Testis (tissue), 2 donors: ENCODE measurements at regions not wholly inside any gene's neighbourhood (a gene's known extent, or its start where the extent isn't known, plus 50 kb on each side); places are given as distances from the start of the nearest gene placed in this dataset.
"Not testable (repeated sequence)": the region's sequence is repeated elsewhere in the genome, so short reads cannot be mapped to it uniquely, and the experiment has no call there.

Experiments used
- DNase-seq: peaks from one replicate; pipeline ENCODE4 v3.0.0-alpha.2; 2019
- H3K27ac ChIP-seq, 2 donors: fragments of 200-600 bp; sonication (generic); one replicate each; pipeline ENCODE4 v1.5.1; 2019
- H3K27me3 ChIP-seq: fragments of 200-600 bp; sonication (generic); one replicate; pipeline ENCODE4 v1.5.1; 2019
- H3K36me3 ChIP-seq: fragments of 200-600 bp; sonication (generic); one replicate; pipeline ENCODE4 v1.5.1; 2017; ENCODE audit warnings: low read depth; ENCODE audit errors: missing control alignments
- H3K4me1 ChIP-seq: fragments of 200-600 bp; sonication (generic); one replicate; pipeline ENCODE4 v1.5.1; 2019
- H3K4me3 ChIP-seq, 2 donors: fragments of 200-600 bp; sonication (generic); one replicate each; pipeline ENCODE4 v1.5.1; 2017 to 2019
- H3K9me3 ChIP-seq: fragments of 200-600 bp; sonication (generic); one replicate; pipeline ENCODE4 v1.5.1; 2017
- CTCF ChIP-seq, 3 experiments: fragments of 450-650 bp in 2 of 3; fragments of 200-600 bp in 1 of 3; sonication (generic) in 1 of 3; IDR thresholded peaks; one replicate each; pipeline ENCODE4 v1.5.1; 2016 to 2019; ENCODE audit warnings: antibody characterized with exemption in 3 of 3, mild to moderate bottlenecking in 2 of 3, moderate library complexity in 1 of 3
- POLR2A ChIP-seq: fragments of 450-650 bp; IDR thresholded peaks from one replicate; pipeline ENCODE4 v1.6.1; 2017; ENCODE audit warnings: antibody characterized with exemption, mild to moderate bottlenecking, moderate library complexity
- WGBS, 2 donors: methylation state at CpG; one replicate each; pipeline ENCODE4 v1.1.5; 2018; 5-methylcytosine and 5-hydroxymethylcytosine counted together
- intact Hi-C: fragments of 100-400 bp; cut with DNase I; formaldehyde crosslinking; loops from one replicate; pipeline ENCODE4 v1.15.1; 2023; ENCODE audit warnings: low total_unique reads

- H3K9me3 ChIP-seq: no peaks in the 10 kb centered on the region
- intact Hi-C loops: no loop called here
- H3K27me3 ChIP-seq: no peaks in the 10 kb centered on the region
- no peak overlapping the region for H3K4me3 ChIP-seq
- no peak for DNase-seq
- WGBS, 2 donors: 71 to 74% methylated on average over 5 of the region's 5 CpGs
- TF ChIP-seq POLR2A (no peak), CTCF (IDR thresholded peaks at IDR 0.05) (no peak)
- H3K27ac ChIP-seq: no peak overlapping the region
- no peaks in the 10 kb centered on the region for H3K4me1 ChIP-seq
- no peaks in the 10 kb centered on the region for H3K36me3 ChIP-seq
These were observed 282.1 kb downstream of the MIAT start for GRCh38 chr22:26939466-26939865.

GRCh38 chr22:26941896-26942636 is 284.7 kb downstream of the MIAT start:
- no peak for DNase-seq
- 81 to 83% methylated on average over 14 of the region's 14 CpGs for WGBS, 2 donors
- Histone ChIP-seq H3K36me3 (no peaks in the 10 kb centered on the region), H3K4me1 (no peaks in the 10 kb centered on the region), H3K4me3 (no peak overlapping the region), H3K27me3 (no peaks in the 10 kb centered on the region), H3K27ac (no peak overlapping the region), H3K9me3 (no peaks in the 10 kb centered on the region)
- TF ChIP-seq CTCF (IDR thresholded peaks at IDR 0.05): no peak
- no peak for TF ChIP-seq POLR2A
- intact Hi-C loops: no loop called here

GRCh38 chr22:26942637-26942957 is 285.2 kb downstream of the MIAT start:
- H3K4me1 ChIP-seq: no peaks in the 10 kb centered on the region
- no peaks in the 10 kb centered on the region for H3K27me3 ChIP-seq
- 77 to 88% methylated on average over 4 of the region's 4 CpGs for WGBS, 2 donors
- intact Hi-C loops: no loop called here
- TF ChIP-seq CTCF (IDR thresholded peaks at IDR 0.05) (no peak), POLR2A (no peak)
- H3K4me3 ChIP-seq: no peak overlapping the region
- DNase-seq: no peak
- H3K27ac ChIP-seq: no peak overlapping the region
- no peaks in the 10 kb centered on the region for H3K36me3 ChIP-seq
- H3K9me3 ChIP-seq: no peaks in the 10 kb centered on the region

GRCh38 chr22:26945565-26945964 is 288.2 kb downstream of the MIAT start:
- no peak overlapping the region for H3K4me3 ChIP-seq
- H3K4me1 ChIP-seq: no peaks in the 10 kb centered on the region
- TF ChIP-seq CTCF (IDR thresholded peaks at IDR 0.05): no peak
- TF ChIP-seq POLR2A: no peak
- 85 to 100% methylated on average over 1 of the region's 1 CpG for WGBS, 2 donors
- H3K9me3 ChIP-seq: no peaks in the 10 kb centered on the region
- no peaks in the 10 kb centered on the region for H3K27me3 ChIP-seq
- DNase-seq: no peak
- no peak overlapping the region for H3K27ac ChIP-seq
- no peaks in the 10 kb centered on the region for H3K36me3 ChIP-seq
- intact Hi-C loops: no loop called here

- Histone ChIP-seq H3K4me3 (no peak overlapping the region), H3K9me3 (no peaks in the 10 kb centered on the region), H3K4me1 (peaks cover 3% of the 10 kb centered on the region), H3K27ac (no peak overlapping the region), H3K27me3 (no peaks in the 10 kb centered on the region), H3K36me3 (no peaks in the 10 kb centered on the region)
- no peak for DNase-seq
- intact Hi-C loops: no loop called here
- no peak for TF ChIP-seq CTCF (IDR thresholded peaks at IDR 0.05)
- no peak for TF ChIP-seq POLR2A
- 63 to 88% methylated on average over 3 of the region's 3 CpGs for WGBS, 2 donors
These were observed 291.8 kb downstream of the MIAT start for GRCh38 chr22:26949193-26949592.

- intact Hi-C loops, H3K27me3 ChIP-seq, H3K9me3 ChIP-seq, DNase-seq, H3K4me3 ChIP-seq, H3K27ac ChIP-seq, H3K4me1 ChIP-seq, H3K36me3 ChIP-seq: not testable (repeated sequence)
- 96 to 98% methylated on average over 3 of the region's 3 CpGs for WGBS, 2 donors
These were observed 293.8 kb downstream of the MIAT start for GRCh38 chr22:26951139-26951538.
